GM23248 (cell line): ENCODE measurements at regions not wholly inside any gene's neighbourhood (a gene's known extent, or its start where the extent isn't known, plus 50 kb on each side); places are given as distances from the start of the nearest gene placed in this dataset.

Source experiments
- EZH2 ChIP-seq: fragments of 200-600 bp; sonication (generic); IDR thresholded peaks from 2 replicates; pipeline ENCODE4 v1.6.1; 2018; ENCODE audit warnings: antibody characterized with exemption, mild to moderate bottlenecking; ENCODE audit not compliant: insufficient read depth, poor library complexity, severe bottlenecking
- EZH2phosphoT487 ChIP-seq: fragments of 200-600 bp; sonication (generic); IDR thresholded peaks from 2 replicates; pipeline ENCODE4 v1.6.1; 2018; ENCODE audit warnings: antibody characterized with exemption, moderate library complexity, mild to moderate bottlenecking, low read depth; ENCODE audit not compliant: insufficient read depth

DNA sequence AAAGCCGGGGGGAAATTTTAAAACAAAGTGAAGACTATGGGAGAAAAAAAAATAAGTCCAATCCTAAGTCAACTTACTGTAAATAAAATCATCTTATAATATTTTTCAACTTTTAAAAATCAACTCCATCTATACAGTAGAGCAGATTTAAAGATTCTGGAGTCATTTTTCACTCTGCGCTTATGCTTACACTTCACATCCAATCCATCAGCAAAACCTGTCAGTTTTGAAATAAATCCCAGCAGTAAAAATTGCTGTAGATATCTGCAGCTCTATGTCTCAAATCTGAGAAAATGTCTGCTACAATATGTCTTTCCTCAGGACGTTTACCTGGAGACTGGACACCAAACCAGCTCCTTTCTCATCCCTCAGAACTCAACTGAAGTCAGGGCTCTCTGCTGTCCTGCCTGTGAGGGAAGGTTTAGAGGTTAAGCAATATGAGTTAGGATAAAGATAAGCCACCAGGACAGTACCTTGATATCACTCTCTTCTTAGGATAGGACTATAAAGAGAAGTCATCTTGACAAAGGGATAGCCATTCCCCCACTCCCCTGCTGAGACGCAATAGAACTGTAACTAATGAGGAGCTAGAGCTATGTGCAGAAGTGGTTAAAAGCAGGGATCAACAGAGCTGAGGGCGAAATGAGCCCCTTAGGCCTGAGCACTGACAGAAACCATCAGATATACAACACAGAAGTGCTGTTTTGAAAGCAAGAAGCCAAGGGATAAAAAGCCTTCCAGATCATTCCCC is 254.7 kb upstream of the KLHL1 start:
- no peak for TF ChIP-seq EZH2phosphoT487
- no peak for TF ChIP-seq EZH2
